22Rv1 (cell line): ENCODE measurements at regions not wholly inside any gene's neighbourhood (a gene's known extent, or its start where the extent isn't known, plus 50 kb on each side); places are given as distances from the start of the nearest gene placed in this dataset.

Experiments used
- ZFX ChIP-seq: fragments of 450-650 bp; IDR thresholded peaks from 2 replicates; pipeline ENCODE4 v1.6.1; 2017; ENCODE audit warnings: antibody characterized with exemption, borderline replicate concordance
- TF ChIP-seq, protein P1 (sequence below): fragments of 450-650 bp; IDR thresholded peaks from 2 replicates; pipeline ENCODE4 v1.5.1; 2017; ENCODE audit warnings: mild to moderate bottlenecking

DNA sequence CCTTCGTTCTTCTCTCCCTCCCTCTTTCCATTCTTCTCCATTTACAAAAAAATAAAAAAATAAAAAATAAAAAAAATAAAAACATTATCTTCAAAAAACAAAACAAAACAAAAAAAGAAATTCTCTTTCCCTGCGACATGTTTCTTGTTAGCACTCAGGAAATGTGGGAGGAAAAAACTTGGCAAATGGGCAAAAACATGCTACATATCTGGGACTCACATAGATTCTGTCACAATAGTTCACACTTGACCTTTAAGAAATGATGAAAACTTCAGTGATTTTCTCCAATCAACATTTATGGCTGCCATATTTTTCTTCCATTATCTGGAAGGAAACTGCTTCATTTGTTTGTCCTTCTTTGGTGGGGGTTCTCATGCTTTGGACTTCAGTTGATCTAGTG lies 109.3 kb downstream of the PRKAB2 start:
- TF ChIP-seq, protein P1, sequence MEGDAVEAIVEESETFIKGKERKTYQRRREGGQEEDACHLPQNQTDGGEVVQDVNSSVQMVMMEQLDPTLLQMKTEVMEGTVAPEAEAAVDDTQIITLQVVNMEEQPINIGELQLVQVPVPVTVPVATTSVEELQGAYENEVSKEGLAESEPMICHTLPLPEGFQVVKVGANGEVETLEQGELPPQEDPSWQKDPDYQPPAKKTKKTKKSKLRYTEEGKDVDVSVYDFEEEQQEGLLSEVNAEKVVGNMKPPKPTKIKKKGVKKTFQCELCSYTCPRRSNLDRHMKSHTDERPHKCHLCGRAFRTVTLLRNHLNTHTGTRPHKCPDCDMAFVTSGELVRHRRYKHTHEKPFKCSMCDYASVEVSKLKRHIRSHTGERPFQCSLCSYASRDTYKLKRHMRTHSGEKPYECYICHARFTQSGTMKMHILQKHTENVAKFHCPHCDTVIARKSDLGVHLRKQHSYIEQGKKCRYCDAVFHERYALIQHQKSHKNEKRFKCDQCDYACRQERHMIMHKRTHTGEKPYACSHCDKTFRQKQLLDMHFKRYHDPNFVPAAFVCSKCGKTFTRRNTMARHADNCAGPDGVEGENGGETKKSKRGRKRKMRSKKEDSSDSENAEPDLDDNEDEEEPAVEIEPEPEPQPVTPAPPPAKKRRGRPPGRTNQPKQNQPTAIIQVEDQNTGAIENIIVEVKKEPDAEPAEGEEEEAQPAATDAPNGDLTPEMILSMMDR, result no peak
- no peak for TF ChIP-seq ZFX
